GM19455 (cell line): ENCODE measurements at regions not wholly inside any gene's neighbourhood (a gene's known extent, or its start where the extent isn't known, plus 50 kb on each side); places are given as distances from the start of the nearest gene placed in this dataset.

Source experiments
- ATAC-seq: cut with Tn5 transposase; IDR thresholded peaks from one replicate; pipeline ENCODE4 v1.9.1; 2021; ENCODE audit not compliant: unreplicated experiment

DNA sequence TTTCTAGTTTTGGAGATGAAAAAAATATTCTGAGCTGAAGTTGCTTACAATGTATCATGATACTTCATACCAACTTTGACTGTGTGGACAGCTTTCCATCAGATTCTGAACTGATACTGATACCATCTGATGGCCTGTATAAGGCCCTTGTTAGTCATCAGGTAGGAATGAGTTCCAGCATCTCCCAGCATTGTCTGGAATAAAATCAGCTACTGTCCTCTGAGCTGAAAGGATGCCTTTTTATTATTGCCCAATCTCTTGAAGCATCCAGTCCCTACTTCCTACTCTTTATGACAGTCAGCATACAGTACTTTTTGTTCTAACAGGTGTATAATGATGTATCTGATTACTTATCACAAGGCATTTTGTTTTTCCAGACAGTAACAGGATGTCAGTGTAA, 70.6 kb upstream of the EYA4 start:
- no peak for ATAC-seq

GRCh38 chr6:133171989-133172604, 69.1 kb upstream of the EYA4 start:
- ATAC-seq: no peak

- ATAC-seq: no peak
Observed at GRCh38 chr6:133173276-133173675, 67.9 kb upstream of the EYA4 start.

DNA sequence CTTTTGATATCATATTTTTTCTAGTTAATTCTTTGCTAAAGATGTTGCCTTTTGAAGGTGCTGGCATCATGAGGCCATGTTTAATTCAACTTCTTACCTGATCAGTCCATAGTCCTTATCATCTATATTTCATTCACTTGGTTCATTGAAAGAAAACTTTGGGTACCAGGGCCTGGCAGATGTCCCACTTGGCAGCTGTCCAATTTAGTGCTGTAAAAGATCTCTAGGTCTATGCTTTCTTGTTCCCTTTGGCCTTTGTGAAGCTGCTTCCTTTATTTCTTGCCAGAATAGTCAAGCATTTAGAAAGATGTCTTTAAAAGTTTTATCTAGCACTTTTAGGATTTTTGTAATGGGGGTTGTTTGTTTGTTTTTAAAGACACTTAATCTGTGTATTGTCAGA, 61.7 kb upstream of the EYA4 start:
- no peak for ATAC-seq

GRCh38 chr6:133183691-133184090, 57.5 kb upstream of the EYA4 start:
- no peak for ATAC-seq

GRCh38 chr6:133184798-133185372, 56.3 kb upstream of the EYA4 start:
- ATAC-seq: no peak

GRCh38 chr6:133185731-133186130, 55.4 kb upstream of the EYA4 start:
- ATAC-seq: no peak

DNA sequence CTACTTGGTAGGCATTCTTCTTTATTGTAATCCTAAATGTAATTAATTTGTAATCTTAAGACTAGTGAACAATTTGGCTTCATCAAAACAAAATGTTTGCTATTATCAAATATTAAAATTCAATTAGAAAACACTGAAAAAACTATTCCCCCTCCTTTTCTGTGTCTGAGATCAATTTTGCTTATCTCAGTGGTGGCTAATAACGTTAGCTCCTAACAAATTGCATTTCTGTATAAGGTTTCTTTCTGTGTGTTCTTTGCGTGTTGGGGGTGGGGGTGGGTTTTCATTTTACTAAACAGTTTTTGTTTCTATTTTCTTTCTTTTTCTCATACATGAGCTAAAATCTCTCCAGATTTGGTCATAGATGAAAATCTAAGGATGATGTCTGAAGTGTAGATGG, 54.0 kb upstream of the EYA4 start:
- ATAC-seq: no peak

GRCh38 chr6:133187657-133188453, 53.3 kb upstream of the EYA4 start:
- ATAC-seq: no peak

DNA sequence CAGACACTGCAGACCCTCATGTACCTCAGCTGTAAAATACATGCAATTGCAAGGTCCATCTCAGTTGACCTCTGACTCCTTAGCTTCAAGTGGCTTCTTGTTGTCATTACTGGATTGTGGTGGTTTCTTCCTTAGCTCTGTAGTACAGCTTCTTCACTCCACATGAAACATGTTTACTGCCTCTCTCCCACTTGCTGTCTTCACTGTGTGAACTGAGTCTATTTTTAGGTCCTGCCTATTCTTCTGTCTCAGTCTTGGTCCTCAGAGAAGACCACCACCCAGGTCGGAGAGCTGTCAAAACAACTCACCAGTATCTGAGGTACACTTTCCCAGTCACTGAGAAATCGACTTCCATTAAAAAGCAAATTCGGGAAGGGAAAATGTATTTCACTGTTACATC, 50.2 kb upstream of the EYA4 start:
- ATAC-seq: no peak

DNA sequence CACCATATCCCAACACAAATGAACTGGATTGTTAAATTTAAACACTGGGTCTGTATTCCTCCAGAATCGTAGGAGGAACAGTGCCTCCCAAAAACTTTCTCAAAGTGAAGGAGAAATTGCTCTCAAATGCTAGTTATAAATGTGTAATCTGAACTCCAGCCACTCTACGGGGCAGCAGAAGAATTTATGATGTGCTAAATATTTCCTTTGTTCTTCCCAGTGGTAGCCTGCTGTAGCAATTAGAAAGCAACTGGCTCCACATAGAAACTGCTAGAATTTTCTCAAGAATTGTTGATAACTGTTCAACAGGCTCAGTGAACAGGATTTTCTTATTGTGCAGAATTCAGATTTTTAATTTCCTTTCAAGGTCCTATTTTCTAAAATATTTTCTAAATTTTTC, 49.8 kb upstream of the EYA4 start:
- ATAC-seq: no peak
